HG03066 (cell line): ENCODE measurements at regions not wholly inside any gene's neighbourhood (a gene's known extent, or its start where the extent isn't known, plus 50 kb on each side); places are given as distances from the start of the nearest gene placed in this dataset.

ENCODE experiments used
- ATAC-seq: cut with Tn5 transposase; IDR thresholded peaks from one replicate; pipeline ENCODE4 v1.9.1; 2021; ENCODE audit warnings: low read depth; ENCODE audit not compliant: unreplicated experiment

- no peak for ATAC-seq
Measured at GRCh38 chr2:76330865-76331264, 620.1 kb upstream of the GCFC2 start.

DNA sequence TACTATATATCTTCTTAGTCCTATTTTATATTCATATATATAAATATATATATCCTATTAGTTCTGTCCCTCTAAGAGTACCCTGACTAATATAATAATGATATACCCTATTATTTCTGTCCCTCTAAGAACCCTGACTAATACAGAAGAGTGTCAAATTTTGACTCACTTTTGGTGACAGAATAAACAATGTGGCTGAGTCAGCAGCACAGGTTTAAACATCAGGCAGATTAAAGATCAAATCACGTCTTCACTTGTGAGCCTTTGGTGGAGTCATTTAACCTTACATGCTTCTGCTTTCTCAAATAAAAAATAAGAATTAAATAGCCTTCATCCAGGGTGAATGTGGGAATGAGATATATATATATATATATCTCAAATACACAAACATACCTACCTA, 615.9 kb upstream of the GCFC2 start:
- no peak for ATAC-seq

GRCh38 chr2:76323381-76323780, 612.7 kb upstream of the GCFC2 start:
- ATAC-seq = no peak

DNA sequence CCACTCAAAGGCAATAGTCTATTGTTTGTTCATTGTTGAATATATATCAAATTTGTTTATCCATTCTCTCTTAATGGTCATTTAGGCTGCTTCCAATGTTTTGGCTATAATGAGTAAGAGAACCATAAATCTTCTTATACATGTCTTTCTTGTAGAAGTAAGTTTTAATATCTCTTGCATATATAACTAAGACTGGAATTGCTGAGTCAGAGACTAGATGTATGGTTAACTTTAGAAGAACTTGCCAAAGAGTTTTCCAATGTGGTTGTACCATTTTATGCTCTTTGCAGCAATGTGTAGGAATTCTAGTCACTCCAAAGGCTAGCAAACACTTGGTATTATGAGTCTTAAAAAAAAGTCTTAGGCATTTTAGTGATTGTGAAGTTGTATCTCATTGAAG, 610.0 kb upstream of the GCFC2 start:
- no peak for ATAC-seq

GRCh38 chr2:76318848-76319360, 608.2 kb upstream of the GCFC2 start:
- ATAC-seq = no peak

DNA sequence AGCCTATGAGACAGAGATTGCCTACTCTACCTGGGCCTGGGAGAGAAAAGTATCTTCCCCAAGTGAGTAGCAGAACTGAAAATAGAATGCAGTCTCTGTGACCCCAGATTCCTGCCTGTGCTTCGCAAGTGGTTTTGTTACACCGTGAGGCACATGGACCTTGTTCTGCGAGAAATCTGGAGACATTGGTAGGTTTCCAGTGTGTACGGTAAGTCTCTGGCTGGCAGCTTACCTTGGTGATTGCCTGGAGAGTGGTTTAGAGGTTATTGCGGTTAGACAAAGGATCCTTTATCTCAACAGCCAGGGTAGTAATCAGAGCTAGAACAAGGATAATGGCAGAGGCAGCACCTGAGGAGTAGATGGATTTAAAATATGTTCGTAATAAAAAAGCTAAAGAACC, 606.0 kb upstream of the GCFC2 start:
- no peak for ATAC-seq

DNA sequence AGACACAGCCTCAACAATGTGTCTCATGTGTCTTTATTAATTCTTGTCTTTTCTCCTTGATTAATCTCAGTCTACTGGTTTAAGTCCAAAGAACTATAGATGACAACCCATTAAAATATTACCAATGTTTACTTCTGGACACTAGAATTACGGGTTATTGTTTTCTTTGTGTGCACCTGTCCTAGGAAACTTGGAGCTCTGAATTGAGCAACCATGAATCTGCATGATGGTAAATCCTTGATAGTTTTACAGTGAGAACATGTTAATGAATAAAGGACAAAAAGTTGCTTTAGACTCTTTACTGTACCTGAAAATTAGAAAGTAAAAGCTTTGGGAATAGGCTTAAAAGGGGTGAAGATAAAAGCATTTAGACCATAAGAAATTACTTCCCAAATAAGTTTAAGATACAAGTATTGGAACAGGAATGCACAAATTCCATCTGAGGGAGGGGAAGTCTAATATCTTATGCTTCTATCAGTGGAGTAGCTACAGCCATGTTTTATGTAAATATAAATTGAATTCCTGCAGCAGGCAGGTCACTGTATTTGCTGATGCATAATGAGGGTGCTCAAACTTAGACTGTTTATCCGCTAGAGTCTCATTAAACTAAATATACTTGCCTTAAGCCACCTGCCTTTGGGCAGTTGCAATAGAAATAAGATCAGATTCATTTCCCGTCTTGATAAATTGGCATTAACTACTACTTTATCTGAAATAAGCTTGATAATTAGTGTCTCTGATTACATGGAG, 603.7 kb upstream of the GCFC2 start:
- no peak for ATAC-seq

- no peak for ATAC-seq
Measured at GRCh38 chr2:76312236-76312635, 601.5 kb upstream of the GCFC2 start.

DNA sequence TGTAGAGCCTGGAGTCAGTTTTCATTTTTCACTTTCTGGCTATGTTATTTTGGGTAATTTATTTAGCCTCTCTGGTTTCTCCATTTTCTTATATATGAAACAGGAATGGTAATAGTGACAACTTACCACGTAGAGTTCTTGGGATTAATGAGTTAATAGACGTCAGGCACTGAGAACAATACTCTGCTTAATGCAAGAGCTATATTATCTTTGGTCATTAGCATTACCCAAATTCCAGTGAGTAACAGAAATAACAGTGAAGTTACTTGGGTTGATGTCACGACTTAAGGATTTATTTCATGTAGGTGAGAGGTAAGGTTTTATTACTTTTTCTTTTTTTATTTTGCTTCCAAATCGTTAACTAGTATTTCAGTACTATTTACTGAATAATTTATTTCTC, 601.0 kb upstream of the GCFC2 start:
- ATAC-seq = no peak

- ATAC-seq = no peak
Measured at GRCh38 chr2:76310894-76311633, 600.3 kb upstream of the GCFC2 start.

GRCh38 chr2:76307495-76307894, 596.8 kb upstream of the GCFC2 start:
- no peak for ATAC-seq

DNA sequence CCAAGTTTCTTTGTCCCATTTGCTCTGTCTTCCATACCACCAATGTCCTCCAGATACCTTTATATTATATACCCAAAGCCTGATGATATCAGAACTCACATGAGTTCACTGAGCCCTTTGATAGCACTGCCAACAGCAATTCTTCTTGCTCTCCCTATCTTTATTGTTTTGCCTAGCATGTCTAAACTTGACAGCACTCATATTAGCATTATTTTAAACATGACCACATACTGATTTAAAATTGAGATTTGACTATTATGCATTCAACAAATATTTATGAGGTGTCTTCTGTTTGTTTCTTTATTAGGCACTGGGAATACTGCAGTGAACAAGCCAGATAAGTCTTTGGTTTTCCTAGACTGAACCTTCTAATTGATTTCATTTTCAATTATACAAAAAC, 587.3 kb upstream of the GCFC2 start:
- ATAC-seq = no peak

GRCh38 chr2:76296438-76296837, 585.7 kb upstream of the GCFC2 start:
- no peak for ATAC-seq

DNA sequence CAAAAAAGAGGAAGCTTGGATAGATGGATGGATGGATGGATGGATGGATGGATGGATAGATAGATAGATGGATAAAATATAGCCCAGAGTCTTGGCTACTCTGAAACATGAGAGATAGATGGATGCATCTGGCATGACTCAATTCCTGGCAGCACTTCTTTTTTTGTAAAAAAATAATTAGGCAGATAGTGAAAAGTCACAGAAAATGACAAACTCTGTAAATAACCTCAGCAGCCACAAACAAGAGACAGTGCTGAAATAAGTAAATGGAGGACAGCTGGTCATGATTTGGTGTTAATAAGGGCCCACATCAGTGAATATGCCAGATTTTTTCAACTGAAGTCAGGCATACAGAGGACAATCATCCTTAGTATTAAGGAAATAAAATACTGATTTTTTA, 585.0 kb upstream of the GCFC2 start:
- ATAC-seq = no peak

- no peak for ATAC-seq
Measured at GRCh38 chr2:76288598-76288997, 577.9 kb upstream of the GCFC2 start.

GRCh38 chr2:76288146-76288545, 577.4 kb upstream of the GCFC2 start:
- ATAC-seq = no peak

DNA sequence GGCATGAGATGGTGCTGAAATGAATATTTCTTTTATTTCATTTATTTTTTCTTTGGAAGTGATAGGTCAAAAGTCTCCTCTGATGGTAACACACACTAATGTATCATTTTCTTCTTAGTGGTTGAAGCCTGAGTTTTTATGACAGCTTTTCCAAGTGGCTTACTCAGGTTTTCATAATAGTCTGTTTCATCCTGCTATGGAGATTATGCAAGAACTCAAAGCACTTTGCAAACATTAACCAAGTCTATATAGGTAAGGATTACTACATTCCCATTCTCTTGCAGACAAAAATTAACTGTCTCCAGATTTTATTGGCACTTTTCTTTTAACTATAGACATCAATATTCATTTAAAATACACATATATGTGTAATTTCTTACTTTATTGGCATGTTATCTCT, 572.6 kb upstream of the GCFC2 start:
- ATAC-seq = no peak

- no peak for ATAC-seq
Measured at GRCh38 chr2:76281156-76281841, 570.6 kb upstream of the GCFC2 start.

DNA sequence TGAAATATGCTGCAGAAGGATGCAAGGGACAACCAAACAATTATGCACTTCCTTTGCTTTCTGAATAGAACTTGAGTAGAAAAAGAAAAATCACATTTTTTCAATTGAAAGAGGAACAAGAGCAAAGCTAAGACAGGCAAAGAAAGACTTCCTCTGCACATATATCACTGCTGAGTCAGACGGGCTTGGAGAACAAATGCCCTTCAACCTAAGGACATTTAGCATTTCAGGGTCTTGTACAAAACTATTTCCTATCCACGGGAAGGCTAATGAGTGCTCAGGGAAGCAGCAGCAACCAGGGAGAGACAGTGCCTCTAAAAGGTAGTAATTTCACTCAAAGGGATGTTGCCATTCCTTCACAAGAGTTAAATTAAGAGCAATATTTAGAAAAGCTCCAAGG, 570.0 kb upstream of the GCFC2 start:
- no peak for ATAC-seq

DNA sequence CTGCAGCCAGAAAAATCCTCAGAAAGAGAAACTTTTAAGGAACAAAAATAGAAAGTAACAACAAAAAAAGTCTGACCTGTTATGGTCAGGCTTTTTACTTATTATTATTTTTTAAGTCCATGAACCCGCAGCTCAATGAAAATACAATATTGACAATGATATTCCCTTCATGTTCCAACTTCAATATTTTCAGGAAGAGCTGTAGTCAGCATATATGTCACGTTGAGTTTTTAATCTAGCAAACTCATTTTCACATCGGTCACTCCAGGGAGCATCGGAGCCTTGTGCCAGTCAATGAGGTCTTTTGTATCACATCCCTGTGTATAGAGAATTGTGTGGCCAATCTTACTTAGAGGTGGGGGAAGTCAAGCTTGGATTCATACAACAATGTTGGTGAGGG, 568.4 kb upstream of the GCFC2 start:
- ATAC-seq = no peak

GRCh38 chr2:76275788-76276187, 565.1 kb upstream of the GCFC2 start:
- no peak for ATAC-seq
